ENCODE measurements at regions not wholly inside any gene's neighbourhood (a gene's known extent, or its start where the extent isn't known, plus 50 kb on each side); places are given as distances from the start of the nearest gene placed in this dataset.

DNA sequence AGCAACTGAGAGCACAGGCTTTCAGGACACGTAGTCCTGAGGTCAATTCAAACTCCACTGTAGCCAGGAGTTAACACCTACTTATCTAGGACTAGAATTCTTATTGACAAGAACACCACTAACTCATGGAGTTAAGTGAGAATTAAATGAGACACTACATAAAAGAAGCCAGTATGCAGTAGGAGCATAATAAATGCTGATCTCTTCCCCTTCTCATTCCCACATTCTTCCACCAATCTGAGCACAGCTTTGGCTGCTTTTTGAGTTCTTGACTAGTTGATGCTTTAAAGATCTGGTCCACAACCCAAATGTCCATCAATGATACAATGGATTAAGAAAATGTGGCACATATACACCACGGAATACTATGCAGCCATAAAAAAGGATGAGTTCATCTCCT is 55.2 kb downstream of the TTC32 start:
- TF ChIP-seq, protein P1, sequence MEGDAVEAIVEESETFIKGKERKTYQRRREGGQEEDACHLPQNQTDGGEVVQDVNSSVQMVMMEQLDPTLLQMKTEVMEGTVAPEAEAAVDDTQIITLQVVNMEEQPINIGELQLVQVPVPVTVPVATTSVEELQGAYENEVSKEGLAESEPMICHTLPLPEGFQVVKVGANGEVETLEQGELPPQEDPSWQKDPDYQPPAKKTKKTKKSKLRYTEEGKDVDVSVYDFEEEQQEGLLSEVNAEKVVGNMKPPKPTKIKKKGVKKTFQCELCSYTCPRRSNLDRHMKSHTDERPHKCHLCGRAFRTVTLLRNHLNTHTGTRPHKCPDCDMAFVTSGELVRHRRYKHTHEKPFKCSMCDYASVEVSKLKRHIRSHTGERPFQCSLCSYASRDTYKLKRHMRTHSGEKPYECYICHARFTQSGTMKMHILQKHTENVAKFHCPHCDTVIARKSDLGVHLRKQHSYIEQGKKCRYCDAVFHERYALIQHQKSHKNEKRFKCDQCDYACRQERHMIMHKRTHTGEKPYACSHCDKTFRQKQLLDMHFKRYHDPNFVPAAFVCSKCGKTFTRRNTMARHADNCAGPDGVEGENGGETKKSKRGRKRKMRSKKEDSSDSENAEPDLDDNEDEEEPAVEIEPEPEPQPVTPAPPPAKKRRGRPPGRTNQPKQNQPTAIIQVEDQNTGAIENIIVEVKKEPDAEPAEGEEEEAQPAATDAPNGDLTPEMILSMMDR (conservative IDR thresholded peaks at IDR 0.05): no peak
- no peak for TF ChIP-seq EZH2 (IDR thresholded peaks at IDR 0.05; ENCODE audit: low read depth)
